HG02642 (cell line): ENCODE measurements at regions not wholly inside any gene's neighbourhood (a gene's known extent, or its start where the extent isn't known, plus 50 kb on each side); places are given as distances from the start of the nearest gene placed in this dataset.

Experiments used
- ATAC-seq: cut with Tn5 transposase; IDR thresholded peaks from one replicate; pipeline ENCODE4 v1.9.1; 2021; ENCODE audit warnings: mild to moderate bottlenecking; ENCODE audit not compliant: unreplicated experiment, poor library complexity

DNA sequence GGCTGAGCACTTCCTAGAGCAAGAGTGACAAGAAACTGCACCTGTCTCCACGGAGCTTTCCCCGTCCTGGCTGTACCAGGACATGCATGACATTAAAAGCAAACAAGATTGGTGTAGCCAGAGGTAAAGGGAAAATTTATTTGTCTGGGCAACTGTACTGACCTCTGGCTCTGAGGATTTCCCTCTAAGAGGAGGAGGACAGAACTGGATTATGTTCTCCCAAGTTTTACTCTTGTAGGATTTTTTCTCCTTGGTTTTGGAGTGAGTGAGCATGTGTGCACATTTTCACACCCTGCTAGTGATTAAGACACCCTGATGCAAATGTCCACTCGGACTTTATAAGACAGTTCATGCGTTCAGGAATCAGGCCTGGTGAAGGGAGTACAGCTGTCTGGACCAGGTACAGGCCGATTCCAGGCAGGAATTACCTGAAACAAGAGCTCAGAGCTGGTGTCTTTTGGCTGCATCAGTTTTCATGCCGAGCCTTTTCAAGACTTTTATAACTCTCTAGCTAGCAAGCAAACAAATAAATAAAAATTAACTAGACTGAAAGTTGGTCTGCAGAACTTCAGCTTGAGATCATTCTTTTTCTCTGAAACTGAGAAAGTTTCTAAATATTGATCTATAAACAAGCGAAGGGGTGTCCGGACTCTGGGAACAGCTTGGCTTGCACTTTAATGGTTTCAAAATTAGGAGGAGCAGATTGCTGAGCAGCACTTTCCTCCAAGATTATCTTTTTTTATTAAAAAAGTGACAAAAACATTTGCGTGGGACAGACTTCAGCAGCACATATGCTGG, 51.3 kb upstream of the SPRY1 start:
- ATAC-seq: no peak

- no peak for ATAC-seq
Observed at GRCh38 chr4:123345935-123346300, 50.7 kb upstream of the SPRY1 start.

GRCh38 chr4:123346330-123346940, 50.2 kb upstream of the SPRY1 start:
- no peak for ATAC-seq
